HepG2 (cell line): ENCODE measurements at regions not wholly inside any gene's neighbourhood (a gene's known extent, or its start where the extent isn't known, plus 50 kb on each side); places are given as distances from the start of the nearest gene placed in this dataset.

ENCODE experiments used
- AKNA ChIP-seq: sonication (generic); formaldehyde crosslinking; IDR thresholded peaks from 2 replicates; pipeline ENCODE4 v1.4.0; 2020; ENCODE audit warnings: missing genetic modification reagents, borderline replicate concordance
- CEBPZ ChIP-seq: IDR thresholded peaks from 2 replicates; pipeline ENCODE4 v1.6.1; 2012; ENCODE audit warnings: low read length, improper control_type of control experiment
- HBP1 ChIP-seq: IDR thresholded peaks from 2 replicates; pipeline ENCODE4 v1.6.1; 2016; ENCODE audit warnings: low read depth, control low read depth
- MEIS2 ChIP-seq: sonication (generic); formaldehyde crosslinking; IDR thresholded peaks from 2 replicates; pipeline ENCODE4 v1.9.0; 2021; ENCODE audit warnings: mild to moderate bottlenecking, missing genetic modification reagents
- MTF1 ChIP-seq: sonication (generic); formaldehyde crosslinking; IDR thresholded peaks from 2 replicates; pipeline ENCODE4 v1.5.0; 2020; ENCODE audit warnings: missing genetic modification reagents
- THAP7 ChIP-seq: sonication (generic); formaldehyde crosslinking; IDR thresholded peaks from 2 replicates; pipeline ENCODE4 v1.8.1; 2023; ENCODE audit warnings: mild to moderate bottlenecking, missing genetic modification reagents
- TOPORS ChIP-seq: sonication (generic); formaldehyde crosslinking; IDR thresholded peaks from 2 replicates; pipeline ENCODE4 v1.8.0; 2023; ENCODE audit warnings: mild to moderate bottlenecking, missing genetic modification reagents
- ZFP90 ChIP-seq: sonication (generic); formaldehyde crosslinking; IDR thresholded peaks from 2 replicates; pipeline ENCODE4 v1.8.0; 2022; ENCODE audit warnings: missing genetic modification reagents, mild to moderate bottlenecking, inconsistent platforms, borderline replicate concordance
- ZNF646 ChIP-seq: sonication (generic); formaldehyde crosslinking; IDR thresholded peaks from 2 replicates; pipeline ENCODE4 v1.9.0; 2021; ENCODE audit warnings: mild to moderate bottlenecking, missing genetic modification reagents
- ZNF780A ChIP-seq: sonication (generic); formaldehyde crosslinking; IDR thresholded peaks from 2 replicates; pipeline ENCODE4 v1.8.0; 2022; ENCODE audit warnings: mild to moderate bottlenecking, missing genetic modification reagents, moderate library complexity

- TF ChIP-seq AKNA (peak; percentile 68; the same call in 1 of the 2 replicates), ZNF646 (CRISPR knock-in tag) (no peak), TOPORS (0 out of 2 replicates have a peak, but pooled peaks have one; percentile 26), THAP7 (CRISPR knock-in tag) (no peak), CEBPZ (no peak), ZNF780A (CRISPR knock-in tag) (0 out of 2 replicates have a peak, but pooled peaks have one; percentile 67), ZFP90 (CRISPR knock-in tag) (no peak), MEIS2 (CRISPR knock-in tag) (no peak; the same call in 1 of the 2 replicates), HBP1 (peak; percentile 95), MTF1 (CRISPR knock-in tag) (no peak)
Measured at GRCh38 chr16:31700530-31701388, 172.8 kb upstream of the ZNF267 start (continued).
